GM18907 (cell line): ENCODE measurements at regions not wholly inside any gene's neighbourhood (a gene's known extent, or its start where the extent isn't known, plus 50 kb on each side); places are given as distances from the start of the nearest gene placed in this dataset.
"Not testable (repeated sequence)": the region's sequence is repeated elsewhere in the genome, so short reads cannot be mapped to it uniquely, and the experiment has no call there.

Experiments used
- ATAC-seq: cut with Tn5 transposase; IDR thresholded peaks from one replicate; pipeline ENCODE4 v1.9.1; 2021; ENCODE audit warnings: mild to moderate bottlenecking, moderate library complexity; ENCODE audit not compliant: unreplicated experiment

DNA sequence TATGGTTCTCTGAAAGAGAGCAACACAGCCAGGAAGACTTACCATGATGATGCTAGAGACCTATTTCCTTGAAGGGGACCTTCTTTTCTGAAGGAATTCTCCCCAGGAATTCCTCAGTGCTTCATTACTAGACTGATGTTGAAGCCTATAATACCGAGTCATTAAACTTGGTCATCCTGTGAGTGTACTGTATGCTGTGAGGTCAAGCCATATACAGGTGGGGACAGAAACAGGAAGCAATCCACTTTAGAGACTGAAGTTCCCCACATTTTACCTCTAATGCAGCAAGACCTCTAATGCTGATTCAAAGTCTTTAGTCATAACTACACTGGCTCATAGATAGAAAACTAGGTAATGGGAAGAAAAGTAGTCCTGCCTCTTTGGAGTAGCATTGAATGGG is 77.1 kb upstream of the RASEF start:
- ATAC-seq = no peak

DNA sequence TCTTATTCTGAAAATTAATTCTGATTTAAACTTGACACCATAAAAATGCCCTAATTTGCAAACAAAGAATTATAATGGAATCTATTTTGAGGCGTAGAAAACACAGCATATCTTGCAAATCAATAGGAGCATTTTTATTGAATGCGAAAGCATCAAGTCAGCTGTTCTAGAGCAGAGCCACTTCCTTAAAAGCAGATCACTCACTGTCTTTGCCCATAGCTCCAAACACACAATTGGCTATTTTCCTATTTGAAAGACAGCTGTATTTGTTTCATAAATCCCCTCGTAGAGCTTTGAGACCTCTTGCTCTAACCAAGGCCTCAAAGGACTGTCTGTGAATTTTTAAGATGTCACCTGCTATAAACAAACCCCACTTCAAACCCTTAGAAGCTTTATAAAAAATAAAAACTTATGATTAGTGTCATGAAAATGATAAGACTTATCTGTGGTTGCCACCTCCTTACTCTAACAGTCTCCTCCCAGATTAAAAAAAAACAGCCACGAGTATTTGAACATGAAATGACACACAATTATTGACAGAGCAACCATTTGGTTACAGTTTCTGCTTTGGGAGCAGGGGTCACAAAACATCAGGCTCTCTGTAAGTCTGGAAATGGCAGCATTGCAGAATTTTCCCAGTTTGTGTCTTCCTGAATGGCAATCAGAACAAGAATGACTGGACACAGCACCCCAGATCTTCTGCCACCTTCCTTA is 75.6 kb upstream of the RASEF start:
- no peak for ATAC-seq

DNA sequence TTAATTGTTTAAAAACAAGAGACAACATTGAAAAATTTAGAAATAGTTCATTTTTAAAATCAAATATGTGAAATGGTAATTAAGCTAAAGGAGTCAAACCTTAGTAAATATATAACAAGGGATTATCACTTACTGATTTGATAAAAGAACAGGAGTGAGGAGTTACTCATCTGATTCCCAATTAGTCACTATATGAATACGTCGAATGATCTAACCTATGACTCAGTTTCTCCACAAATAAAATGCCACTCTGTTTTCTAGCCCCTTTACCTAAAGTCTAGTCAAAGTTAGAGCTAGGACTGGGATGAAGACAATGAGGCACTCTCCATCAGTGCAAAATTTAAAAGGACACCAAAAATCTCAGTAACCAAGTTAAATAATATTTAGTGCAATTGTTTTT is 70.4 kb upstream of the RASEF start:
- ATAC-seq = no peak

DNA sequence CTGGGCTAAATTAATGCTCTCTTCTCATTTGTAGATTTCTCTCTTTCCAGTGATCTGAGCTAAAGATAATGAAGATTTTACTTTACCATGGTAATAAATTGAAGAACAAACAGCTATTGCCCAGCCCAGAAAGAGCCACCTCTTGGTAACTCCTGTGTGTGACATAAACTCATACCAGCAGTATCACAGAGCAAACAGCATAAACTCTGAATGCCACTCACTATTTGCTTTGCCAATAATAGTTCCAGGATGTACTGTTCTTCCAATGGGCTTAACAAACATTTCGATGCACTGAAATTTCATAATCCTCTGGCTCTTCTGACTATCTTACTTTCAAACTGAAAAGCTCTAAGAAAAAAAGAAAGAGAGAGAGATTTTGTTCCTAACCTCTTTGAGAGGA is 69.8 kb upstream of the RASEF start:
- no peak for ATAC-seq

DNA sequence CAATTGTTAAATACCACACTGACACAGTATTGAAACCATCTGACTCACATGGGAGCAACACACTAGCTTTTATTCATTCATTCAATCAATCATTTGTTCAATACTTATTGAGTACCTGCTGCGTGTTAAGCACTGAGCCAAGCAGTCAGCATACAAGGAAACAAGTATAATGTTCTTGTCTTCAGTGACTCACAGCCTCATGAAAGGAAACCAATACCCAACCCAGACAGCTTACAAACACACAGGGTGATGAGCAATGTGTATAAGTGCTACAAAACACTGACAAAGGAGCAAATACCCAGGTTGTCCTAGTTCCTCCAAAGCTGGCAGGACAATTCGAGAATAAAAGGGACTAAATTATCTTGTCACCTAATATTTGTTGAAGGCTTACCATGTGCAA is 67.6 kb upstream of the RASEF start:
- no peak for ATAC-seq

DNA sequence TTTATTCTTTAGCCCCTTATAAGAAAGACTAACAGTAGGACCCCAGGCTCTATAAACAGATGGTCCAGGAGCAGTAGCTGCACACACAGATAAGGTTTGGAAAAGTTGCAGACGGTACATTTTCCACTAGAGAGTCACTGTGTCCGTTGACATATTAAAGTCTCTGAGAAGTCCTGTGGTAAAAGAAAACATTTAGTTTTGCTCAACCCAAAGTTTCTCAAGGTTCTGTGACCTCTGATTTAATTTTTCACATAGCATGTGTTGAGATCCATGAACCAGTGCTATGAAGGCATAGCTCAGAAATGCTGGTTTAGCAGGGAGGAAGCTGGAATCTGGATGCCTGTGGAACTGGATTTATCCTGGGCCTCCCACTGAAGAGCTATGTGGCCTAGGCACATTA is 62.7 kb upstream of the RASEF start:
- ATAC-seq = no peak

DNA sequence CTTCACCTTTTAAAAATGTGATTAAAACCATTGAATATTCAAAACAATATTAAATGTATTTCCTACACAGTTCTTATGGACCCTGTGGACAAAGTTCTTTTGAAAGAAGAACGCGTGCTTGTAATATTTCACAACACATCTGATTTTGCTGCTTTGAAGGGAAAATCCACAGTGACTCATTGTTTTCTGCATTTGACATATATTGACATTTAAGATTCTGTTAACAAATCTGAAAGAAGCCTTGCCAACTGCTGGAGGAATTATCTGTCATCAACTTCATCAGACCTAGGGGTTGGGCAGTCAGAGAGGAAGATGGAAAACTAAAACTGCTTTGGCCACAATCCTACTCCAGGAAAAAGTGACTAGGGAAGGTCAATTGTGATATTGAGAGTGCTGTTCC is 56.9 kb upstream of the RASEF start:
- ATAC-seq = no peak

DNA sequence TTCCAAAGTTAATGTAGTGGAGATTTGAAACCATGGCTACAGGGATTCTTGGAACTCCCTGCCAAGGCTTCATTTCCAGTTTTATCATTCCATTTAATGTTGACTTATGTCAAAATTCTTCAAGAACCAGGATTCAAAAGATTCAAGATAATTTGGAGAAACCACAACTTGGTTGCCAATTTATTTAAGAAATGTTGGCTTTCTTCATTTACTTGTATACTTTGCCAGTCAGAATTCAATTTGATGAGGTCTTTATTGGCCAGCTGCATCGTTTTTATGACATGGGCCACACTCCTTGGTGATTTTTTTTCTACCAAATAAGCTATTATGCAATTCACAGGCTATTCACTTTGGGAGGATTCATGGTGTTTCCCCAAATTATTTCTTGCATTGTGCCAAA is 53.1 kb upstream of the RASEF start:
- no peak for ATAC-seq

DNA sequence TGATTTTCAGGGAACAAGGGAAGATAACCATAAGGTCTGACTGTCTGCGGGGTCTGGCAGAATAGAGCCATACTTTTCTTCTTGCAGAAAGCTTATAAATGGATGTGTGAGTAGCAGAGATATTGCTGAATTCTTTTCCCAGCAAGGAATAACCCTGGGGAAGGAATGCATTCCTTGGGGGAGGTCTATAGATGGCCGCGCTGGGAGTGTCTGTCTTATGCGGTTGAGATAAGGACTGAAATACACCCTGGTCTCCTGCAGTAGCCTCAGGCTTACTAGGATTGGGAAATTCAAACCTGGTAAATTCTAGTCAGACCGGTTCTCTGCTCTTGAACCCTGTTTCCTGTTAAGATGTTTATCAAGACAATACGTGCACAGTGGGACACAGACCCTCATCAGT is 50.5 kb upstream of the RASEF start:
- not testable (repeated sequence) for ATAC-seq
